Colonic mucosa (tissue), 4 donors: ENCODE measurements at regions not wholly inside any gene's neighbourhood (a gene's known extent, or its start where the extent isn't known, plus 50 kb on each side); places are given as distances from the start of the nearest gene placed in this dataset.

ENCODE experiments used
- DNase-seq: peaks from one replicate; pipeline ENCODE4 v3.0.0-alpha.2; 2020
- H3K27ac ChIP-seq: fragments of 200-600 bp; one replicate; pipeline ENCODE4 v1.8.0; 2021
- H3K27me3 ChIP-seq: fragments of 200-600 bp; one replicate; pipeline ENCODE4 v1.8.0; 2021
- H3K36me3 ChIP-seq: fragments of 200-600 bp; one replicate; pipeline ENCODE4 v1.8.0; 2021
- H3K4me1 ChIP-seq: fragments of 200-600 bp; one replicate; pipeline ENCODE4 v1.8.0; 2021; ENCODE audit warnings: mild to moderate bottlenecking
- H3K4me3 ChIP-seq: fragments of 200-600 bp; one replicate; pipeline ENCODE4 v1.8.0; 2021
- H3K9ac ChIP-seq, 2 donors: one replicate each; pipeline ENCODE4 v1.7.0; 2013; ENCODE audit warnings: control low read depth in 2 of 2, low read depth in 2 of 2, low read length in 2 of 2
- H3K9me3 ChIP-seq: fragments of 200-600 bp; one replicate; pipeline ENCODE4 v1.8.0; 2021
- CTCF ChIP-seq: fragments of 200-600 bp; IDR thresholded peaks from one replicate; pipeline ENCODE4 v1.8.0; 2022; ENCODE audit warnings: antibody characterized with exemption, mild to moderate bottlenecking
- intact Hi-C: fragments of 100-400 bp; cut with DNase I; formaldehyde crosslinking; loops from one replicate; pipeline ENCODE4 v1.14.1; 2022
- donor health status: healthy.
- donor health status: DM: no; HTN: no; CAD: no.
- donor health status: DM: no; HTN: no; CAD: no.

- Histone ChIP-seq H3K9ac (no peak overlapping the region), H3K9me3 (no peaks in the 10 kb centered on the region), H3K27ac (no peak overlapping the region), H3K4me1 (no peaks in the 10 kb centered on the region), H3K36me3 (no peaks in the 10 kb centered on the region), H3K27me3 (no peaks in the 10 kb centered on the region), H3K4me3 (no peak overlapping the region)
- intact Hi-C loops, result no loop called here
- no peak for TF ChIP-seq CTCF
- no peak for DNase-seq
These were observed 139.5 kb upstream of the LRP1B start for GRCh38 chr2:142270291-142270690.

- intact Hi-C loops, result no loop called here
- Histone ChIP-seq H3K27me3 (no peaks in the 10 kb centered on the region), H3K9me3 (no peaks in the 10 kb centered on the region), H3K4me3 (no peak overlapping the region), H3K27ac (no peak overlapping the region), H3K9ac (no peak overlapping the region), H3K36me3 (no peaks in the 10 kb centered on the region), H3K4me1 (no peaks in the 10 kb centered on the region)
- no peak for TF ChIP-seq CTCF
- DNase-seq, result no peak
These were observed 128.5 kb upstream of the LRP1B start for GRCh38 chr2:142259356-142259755.

GRCh38 chr2:142254031-142254430 is 123.2 kb upstream of the LRP1B start:
- H3K4me1 ChIP-seq, result no peaks in the 10 kb centered on the region
- H3K27ac ChIP-seq, result no peak overlapping the region
- no peak overlapping the region for H3K9ac ChIP-seq
- no peaks in the 10 kb centered on the region for H3K36me3 ChIP-seq
- intact Hi-C loops, result no loop called here
- H3K4me3 ChIP-seq, result no peak overlapping the region
- no peak for DNase-seq
- H3K9me3 ChIP-seq, result no peaks in the 10 kb centered on the region
- H3K27me3 ChIP-seq, result no peaks in the 10 kb centered on the region
- TF ChIP-seq CTCF, result no peak

DNA sequence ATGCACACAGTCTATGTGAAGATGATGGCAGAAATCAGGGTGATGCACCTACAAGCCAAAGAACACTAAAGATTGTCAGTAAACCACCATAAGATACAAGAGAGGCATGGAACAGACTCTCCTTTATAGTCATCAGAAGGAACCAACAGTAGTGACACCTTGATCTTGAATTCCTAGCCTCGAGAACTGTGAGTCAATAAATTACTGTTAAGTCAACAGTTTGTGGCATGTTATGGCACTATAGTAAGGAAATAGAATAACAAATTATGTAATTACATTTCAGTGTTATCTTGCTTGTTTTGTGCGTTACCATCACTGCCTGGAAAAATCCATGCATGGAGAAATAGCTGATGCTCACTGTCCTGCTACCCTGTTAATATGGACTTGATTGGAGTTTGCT is 110.2 kb upstream of the LRP1B start:
- Histone ChIP-seq H3K27ac (no peak overlapping the region), H3K4me1 (no peaks in the 10 kb centered on the region), H3K4me3 (no peak overlapping the region), H3K9me3 (no peaks in the 10 kb centered on the region), H3K27me3 (no peaks in the 10 kb centered on the region), H3K36me3 (no peaks in the 10 kb centered on the region), H3K9ac (no peak overlapping the region)
- intact Hi-C loops, result no loop called here
- DNase-seq, result no peak
- TF ChIP-seq CTCF, result no peak

DNA sequence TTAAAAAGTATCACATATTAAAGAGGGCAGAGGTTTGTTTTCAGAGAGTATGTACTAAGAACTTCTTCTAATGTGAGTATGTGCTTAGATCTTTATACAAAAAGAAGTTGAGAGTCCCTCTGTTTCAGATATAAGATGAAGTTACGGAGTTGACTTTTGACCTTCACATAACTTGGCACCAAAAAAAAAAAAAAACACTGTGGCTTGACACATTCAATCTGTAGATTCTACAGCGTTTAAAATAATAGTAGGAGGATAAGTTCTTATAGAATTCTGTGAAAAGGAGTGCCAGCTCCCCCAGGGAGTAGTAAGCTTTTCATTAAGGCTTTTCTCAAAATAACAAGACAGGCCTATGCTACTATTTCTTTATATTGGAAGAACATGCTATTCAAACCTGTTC is 105.4 kb upstream of the LRP1B start:
- no peaks in the 10 kb centered on the region for H3K27me3 ChIP-seq
- intact Hi-C loops, result no loop called here
- no peak overlapping the region for H3K9ac ChIP-seq
- no peak overlapping the region for H3K27ac ChIP-seq
- DNase-seq, result no peak
- TF ChIP-seq CTCF, result no peak
- H3K9me3 ChIP-seq, result no peaks in the 10 kb centered on the region
- no peak overlapping the region for H3K4me3 ChIP-seq
- H3K4me1 ChIP-seq, result no peaks in the 10 kb centered on the region
- H3K36me3 ChIP-seq, result no peaks in the 10 kb centered on the region

- Histone ChIP-seq H3K27ac (no peak overlapping the region), H3K4me3 (no peak overlapping the region), H3K9ac (no peak overlapping the region), H3K4me1 (no peaks in the 10 kb centered on the region), H3K27me3 (no peaks in the 10 kb centered on the region), H3K36me3 (no peaks in the 10 kb centered on the region), H3K9me3 (no peaks in the 10 kb centered on the region)
- intact Hi-C loops, result no loop called here
- no peak for TF ChIP-seq CTCF
- DNase-seq, result no peak
These were observed 103.9 kb upstream of the LRP1B start for GRCh38 chr2:142234741-142235140.
